Dermis microvascular lymphatic vessel endothelial cell (primary cell): ENCODE measurements at regions not wholly inside any gene's neighbourhood (a gene's known extent, or its start where the extent isn't known, plus 50 kb on each side); places are given as distances from the start of the nearest gene placed in this dataset.

Experiments
- DNase-seq, 2 donors: peaks; one replicate each; pipeline versions ENCODE4 v3.0.0 to v3.0.0-alpha.2; 2010; ENCODE audit warnings: low read depth in 2 of 2

DNA sequence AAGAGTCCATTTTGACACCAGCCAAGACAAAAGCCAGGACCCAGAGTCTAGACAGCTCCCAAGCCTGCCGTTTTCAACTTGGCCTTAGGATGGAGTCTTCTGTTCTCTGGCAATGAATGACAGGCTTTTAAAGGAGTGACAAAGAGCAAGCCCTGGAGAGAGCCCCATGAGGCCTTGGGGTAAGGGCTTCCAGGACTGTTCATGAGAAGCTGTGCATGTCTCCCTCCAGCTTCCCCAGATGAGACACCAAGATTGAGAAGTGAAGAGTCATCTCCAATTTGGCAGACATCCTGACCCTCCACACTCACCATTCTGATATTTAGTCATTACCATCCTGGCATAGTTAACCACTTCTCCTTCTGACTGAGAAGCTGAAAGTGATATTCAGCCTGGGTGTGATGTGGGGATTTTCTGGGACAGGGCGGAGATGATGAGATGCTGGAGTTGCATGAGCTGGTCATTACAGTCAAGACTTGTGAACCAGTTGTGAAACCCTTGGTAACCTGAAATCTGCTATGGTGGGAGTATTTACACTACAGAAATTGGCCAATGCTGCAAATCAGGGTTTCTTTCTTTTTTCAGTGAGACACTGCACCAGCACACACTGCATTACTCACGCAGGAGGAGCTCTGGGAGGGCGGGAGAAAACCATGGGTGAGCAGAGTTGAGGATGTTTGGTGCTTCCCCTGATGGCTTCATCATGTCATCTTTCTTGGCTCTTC, 77.8 kb downstream of the VCPKMT start:
- no peak for DNase-seq

DNA sequence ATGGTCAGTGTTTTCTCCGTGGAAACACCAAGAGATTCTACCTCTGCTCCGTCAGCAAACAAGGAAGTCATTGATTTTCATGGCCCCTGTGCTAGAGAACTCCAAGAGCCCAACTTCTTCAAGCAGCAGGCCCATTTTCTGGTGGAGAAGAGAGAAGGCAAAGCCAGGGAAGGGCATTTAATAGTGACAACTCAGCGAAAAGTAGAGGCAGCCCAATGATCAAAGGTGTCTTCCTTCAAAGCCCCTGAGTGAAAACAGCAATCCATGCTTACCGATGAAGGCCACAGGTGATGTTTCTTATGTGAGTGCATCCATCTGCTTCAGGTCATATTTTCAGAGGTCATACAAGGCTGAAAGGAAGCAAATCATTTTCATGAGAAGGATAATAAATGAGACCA, 77.3 kb downstream of the VCPKMT start:
- no peak for DNase-seq

DNA sequence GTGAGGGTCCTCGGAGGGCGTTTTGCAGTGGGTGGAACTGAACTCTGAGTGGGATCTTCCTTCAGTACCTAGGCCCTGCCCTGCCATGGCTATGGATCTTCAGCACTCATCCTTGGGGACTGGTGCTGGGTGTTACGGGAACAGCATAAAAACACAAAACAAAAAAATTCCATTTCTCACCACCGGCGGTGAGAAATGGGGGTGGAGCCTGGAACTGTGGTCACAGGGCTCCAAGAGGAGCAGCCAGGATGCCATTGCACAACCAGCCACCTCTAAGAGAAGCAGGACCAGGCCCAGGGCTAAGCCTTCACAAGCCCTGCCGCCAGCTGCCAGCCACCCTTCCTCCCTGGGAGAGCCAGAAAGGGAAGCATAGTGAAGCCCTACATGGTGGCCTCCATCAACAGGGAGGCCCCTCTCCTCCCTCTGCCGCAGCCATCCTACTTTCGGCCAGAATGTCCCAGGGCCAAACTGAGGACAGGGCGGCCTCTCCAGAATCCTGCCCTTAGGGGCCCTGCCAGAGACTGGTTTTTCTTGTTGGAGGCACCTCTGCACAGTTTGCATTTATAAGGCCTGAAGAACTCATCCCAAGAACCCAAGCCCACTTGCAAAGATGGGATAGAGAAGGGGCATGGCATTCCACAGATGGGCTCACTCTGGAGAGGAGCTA, 76.5 kb downstream of the VCPKMT start:
- DNase-seq, result no peak

DNA sequence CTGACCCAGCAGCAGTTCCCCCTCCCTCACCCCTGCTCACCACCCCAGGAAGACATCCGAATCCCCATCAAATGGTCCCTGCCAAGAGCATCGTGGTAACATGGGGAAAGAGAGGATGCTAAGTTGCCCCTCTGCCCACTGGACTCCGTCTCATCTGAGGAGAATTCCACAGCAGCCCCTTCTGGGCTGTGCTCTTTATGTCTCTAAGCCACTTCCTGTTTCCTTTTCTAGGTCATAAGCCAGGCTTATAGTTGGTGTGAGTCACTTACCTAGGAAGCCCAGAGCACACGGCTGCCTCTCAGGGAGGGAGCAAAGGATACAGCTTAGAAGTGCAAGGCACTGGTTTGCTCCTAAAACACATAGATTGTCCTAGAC, 76.0 kb downstream of the VCPKMT start:
- peak in 1 of 2 donors; percentile 85 for DNase-seq

DNA sequence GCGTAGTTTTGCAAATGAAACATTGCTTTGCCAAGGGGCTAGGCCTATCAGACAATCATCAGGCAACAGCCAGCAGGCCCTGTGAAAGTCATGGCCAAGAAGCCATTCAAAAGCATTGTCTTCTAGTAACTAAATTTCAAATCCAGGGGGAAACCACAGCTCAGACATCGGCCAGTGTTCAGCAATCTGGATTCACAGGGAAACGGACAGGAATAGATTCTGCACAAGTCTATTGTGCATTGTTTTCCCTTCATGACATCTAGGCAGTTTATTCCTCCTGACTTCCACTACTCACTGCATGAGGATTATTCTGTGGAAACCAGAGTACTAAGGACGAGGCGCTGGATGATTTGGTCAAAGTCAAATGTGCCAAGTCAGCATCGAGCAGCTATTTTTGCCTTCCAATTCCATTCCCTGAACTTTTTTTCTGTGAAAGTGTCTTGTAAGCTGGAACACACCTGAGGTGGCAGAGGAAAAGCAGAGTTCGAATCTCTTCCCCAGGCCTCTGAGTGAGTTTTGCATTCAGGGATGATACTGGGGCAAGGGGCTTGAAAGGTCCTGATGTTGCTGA, 75.4 kb downstream of the VCPKMT start:
- DNase-seq, result peak in 1 of 2 donors; percentile 63

DNA sequence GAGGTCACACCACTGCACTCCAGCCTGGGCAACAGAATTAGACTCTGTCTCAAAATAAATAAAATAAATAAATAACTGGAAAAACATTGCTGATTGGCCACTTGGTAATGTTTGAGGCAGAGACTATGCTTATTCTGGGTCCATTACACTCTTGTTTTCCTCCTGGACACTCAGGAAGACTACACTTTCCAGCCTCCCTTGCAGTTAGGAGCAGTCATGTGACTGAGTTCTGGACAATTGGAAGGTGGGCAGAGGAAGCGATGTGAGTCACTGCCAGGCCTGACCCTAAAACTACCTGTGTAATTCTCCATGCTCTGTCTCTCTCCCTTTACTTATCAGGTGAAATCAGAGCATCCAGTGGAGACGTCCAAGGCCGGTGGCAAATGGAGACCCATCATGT, 74.4 kb downstream of the VCPKMT start:
- no peak for DNase-seq

DNA sequence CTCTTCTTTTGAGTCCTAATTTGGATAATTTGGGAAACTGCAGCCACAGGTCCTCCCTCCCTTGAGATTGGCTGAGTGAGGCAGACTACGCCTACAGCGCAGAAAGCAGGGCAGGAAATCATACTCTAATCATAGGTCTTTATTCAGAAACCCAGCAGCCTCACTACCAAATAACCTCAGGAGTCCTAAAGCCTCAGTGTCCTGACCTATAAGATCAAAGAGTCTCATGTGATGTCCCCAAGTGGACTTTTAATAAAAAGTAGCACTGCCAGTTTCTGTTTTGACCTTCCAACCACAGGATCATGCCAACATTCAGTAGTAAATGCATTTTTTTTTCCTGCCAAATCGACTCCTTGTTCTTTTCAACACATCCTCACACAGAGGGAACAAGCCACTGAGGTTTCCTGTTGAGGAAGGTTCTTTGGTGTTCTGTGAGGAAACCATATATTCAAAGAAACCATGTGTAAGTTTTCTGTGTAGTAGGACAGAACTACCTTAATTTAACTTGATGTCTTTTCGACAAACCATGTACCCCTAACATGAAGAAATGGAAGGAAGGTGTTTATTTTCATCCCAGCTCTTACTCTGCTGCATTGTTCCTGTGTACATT, 72.2 kb downstream of the VCPKMT start:
- no peak for DNase-seq

DNA sequence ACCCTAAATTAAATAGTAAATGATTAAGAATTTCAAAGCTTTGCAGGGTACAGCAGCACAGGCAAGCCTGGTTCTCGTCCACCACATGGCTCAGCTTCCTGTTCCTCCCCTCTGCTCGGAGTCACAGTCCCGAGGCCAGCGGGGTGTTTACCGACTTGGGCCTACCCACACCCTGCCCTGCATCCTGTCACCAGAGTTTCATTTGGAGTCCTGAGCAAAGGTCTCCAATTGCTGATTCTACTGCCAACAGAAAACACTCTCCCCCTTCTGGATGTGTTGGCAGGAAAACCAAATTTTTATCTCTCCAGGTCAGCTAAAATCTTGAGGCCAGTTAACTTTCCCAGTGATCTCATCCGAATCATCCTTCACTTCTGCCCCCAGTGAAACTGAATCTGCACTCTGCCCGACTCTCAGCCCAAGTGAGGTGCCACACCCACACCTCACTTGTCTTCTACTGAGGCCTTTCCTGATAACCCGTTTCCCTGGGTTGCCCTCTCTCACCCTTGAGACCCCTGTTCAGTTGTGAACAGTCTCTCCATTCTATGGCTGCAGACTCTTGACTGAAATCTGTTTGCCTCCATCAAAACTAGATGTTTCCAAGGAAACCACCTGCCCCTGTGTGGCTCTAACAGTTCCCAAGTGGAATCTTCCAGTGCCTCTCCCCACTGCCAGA, 71.2 kb downstream of the VCPKMT start:
- DNase-seq, result peak; percentile 69 to 85

DNA sequence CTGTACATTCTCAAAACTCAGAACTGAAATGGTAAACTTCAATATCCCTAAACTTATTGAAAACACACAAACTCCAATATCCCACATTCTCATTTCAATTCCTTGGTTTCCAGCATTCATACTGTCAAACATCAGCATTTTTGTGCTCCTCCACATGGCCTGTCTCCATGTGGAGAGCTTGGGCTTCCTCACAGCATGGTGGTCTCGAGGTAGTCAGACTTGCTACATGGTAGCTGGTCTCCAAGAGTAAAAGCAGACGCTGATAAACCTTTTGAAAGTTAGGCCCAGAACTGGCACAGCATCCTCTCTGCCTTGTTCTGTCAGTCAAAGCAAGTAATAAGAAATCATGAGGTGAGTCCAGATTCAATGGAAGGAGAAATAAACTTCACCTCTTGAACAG, 70.5 kb downstream of the VCPKMT start:
- DNase-seq, result no peak

DNA sequence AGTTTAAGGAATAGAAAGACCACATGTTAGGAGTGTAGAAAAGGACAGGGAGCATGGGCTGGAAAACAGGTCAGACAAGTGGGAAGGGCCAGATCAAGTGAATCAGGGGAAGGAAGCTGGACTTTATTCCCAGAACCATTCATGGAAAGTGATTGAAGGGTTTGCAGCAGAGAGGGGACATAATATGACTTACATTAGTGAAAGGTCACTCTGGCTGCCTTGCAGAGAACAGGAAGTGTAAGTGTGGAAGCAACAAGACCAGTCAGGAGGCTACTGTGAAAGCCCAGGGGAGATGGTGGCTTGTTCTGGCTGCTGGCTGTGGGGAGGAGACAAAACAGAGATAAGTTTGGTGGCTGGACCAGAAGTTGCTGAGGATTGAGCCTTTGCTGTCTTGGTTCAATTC, 69.1 kb downstream of the VCPKMT start:
- DNase-seq, result peak in 1 of 2 donors; percentile 59

DNA sequence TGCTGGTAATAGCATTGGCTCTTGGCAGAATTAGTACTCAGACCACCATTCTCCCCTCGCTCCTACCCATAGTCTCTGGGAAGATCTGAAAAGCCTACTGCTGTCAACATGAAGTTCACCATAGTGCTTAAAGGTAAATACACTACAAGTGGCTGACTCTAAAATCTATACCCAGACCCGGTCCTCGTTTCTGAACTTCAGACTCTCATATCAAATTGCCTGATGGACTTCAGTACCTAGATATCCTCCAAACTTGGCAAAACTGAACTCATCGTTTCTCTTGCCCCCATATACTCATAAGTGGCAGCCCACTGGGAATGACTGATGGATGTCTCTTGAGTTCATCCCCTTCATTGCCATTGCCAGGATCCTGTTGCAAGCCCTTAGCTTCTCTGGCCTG, 67.3 kb downstream of the VCPKMT start:
- DNase-seq, result no peak

DNA sequence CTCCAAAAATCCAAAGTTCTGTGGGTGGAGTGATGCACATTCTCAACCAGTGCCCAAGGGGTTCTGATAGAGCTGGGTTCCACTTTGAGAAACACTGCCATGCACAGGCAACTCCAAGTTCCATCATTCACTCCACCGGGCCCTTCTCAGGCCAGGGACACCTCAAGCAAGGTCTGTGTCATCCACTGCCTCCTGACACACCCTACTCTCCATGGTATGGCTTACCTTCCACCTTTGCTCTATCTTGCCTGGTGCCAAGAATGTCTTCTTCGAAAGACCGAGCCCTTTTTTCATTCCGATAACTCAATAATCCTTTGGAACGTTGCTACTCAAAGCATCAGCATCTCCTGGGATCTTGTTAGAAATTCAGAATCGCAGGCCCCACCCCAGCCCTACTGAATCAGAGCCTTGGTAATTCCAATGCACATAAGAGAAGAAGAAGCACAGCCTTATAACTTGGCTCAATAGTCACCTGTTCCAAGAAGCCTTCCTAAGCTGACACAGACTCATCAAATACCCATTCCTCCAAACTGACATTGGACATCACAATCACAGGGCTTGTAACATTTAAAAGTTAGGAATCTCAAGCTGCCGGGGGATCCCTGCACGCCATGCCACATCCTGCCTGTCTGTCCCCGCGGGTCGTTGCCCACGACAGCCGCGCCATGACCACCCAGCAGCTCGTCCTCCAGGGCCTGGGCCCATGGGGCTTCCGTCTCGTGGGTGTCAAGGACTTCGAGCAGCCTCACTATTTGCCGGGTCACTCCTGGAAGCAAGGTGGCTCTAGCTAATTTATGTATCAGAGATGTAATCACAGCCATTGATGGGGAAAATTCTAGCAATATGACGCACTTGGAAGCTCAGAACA, 66.4 kb downstream of the VCPKMT start:
- DNase-seq, result no peak

DNA sequence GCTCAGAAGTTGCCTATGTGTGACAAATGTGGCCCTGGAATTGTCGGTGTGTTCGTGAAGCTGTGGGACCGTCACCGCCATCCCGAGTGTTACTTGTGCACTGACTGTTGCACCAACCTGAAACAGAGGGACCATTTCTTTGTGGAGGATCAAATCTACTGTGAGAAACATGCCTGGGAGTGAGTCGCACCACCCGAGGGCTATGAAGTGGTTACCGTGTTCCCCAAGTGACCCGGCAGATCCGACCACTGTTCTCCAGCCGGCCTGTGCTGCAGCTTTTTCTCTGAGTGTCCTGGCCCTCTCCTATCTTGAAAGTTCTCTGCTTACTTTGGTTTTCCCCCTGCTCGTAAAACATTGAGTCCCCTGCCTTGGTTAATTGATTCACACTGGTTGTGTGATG, 65.3 kb downstream of the VCPKMT start:
- no peak for DNase-seq

DNA sequence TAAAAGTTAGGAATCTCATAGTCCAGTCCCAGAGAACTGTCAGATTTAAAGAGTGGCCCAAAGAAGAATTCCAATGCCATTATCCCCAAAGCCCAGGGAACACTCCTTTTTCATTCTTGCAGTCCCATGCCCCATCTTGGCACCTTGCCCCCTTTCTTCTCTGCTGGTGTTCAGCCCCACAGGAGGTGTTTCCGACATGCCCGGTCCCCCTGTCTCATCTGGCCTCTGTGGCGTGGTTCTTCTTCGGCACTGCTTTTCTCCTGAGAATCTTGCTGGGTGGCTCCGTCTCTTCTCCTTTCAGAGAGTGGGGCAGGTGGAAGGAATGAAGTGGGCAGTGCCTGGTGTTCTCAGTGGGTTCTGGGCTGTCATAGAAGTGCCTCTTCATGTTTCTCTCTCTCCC, 64.7 kb downstream of the VCPKMT start:
- DNase-seq, result no peak

DNA sequence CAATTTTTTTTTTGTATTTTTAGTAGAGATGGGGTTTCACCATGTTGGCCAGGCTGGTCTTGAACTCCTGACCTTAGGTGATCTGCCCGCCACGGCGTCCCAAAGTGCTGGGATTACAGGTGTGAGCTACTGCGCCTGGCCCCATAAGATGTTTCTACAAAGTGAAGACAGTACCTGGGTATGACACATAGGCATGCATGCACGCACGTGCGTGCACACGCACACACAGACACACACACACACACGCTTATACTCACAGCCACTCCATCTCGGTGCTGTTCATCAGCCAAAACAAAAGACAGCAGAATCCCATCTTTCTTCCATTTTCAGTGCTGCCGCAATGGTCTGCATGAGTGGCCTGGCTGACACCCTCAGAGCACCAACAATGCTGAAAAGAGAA, 63.9 kb downstream of the VCPKMT start:
- DNase-seq, result no peak

DNA sequence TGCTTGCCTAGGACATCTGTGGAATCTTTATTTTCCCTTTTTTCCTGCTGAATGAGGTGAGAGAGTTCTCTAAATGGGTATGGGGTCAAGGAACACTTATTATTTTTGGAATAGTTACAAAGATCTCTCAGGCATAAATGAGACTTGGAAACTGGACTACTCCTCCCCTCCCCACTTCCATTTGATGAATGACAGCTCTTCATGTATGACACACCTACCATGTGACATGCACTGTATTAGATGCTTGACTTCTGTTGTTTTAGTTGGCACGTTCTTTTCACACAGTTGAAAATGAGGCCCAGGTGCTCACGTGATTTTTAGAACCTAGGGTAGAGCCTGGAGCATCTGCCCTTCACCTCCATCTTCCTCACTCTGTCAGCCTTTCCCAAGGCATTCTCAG, 62.4 kb downstream of the VCPKMT start:
- DNase-seq, result peak; percentile 54 to 69

DNA sequence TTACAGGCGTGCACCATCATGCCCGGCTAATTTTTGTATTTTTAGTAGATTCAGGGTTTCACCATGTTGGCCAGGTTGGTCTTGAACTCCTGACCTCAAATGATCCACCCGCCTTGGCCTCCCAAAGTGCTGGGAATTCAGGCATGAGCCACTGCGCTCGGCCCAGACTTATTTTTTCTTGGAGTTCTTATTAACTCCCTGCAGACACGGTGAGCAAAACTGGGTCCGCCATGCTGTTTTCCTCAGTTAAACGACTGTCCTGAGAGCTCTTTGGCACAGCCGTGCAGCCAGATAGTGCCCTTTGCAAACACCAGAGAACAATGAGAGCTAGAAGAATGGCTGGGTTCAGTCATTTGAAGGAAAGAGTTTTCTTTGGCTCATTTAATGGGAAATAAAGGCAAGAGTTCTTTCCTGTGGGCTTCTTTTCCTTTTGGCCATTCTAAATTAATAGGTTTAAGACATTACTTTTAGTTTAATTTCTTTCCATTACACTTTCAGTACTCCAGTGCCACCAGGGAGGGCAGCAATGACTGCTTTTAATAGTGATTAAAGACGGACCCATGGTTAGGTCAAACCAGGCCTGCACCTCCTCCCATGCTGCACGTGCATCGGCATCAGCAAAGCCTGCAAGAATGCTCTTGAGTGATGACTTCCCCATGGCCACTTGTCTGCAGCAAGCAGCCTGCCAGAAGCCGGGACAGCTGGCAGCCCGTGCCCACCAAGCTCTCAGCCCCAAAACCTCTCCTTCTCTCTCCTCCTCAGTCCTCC, 60.7 kb downstream of the VCPKMT start:
- no peak for DNase-seq

DNA sequence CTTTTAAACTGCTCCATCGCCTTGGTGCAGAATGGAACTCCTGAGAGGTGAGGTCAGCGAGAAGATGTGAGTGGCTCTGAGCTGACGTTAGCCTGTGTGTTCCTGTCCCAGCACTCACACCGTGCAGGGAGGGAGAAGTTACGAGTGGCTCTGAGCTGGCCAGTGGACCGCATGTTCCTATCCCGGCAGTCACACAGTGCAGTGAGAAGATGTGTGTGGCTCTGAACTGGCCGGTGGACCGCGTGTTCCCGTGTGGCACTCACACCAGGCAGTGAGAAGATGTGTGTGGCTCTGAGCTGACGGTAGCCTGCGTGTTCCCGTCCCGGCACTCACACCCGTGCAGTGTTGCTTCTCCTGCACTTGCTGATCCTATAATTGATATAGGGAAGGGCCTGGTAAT, 59.9 kb downstream of the VCPKMT start:
- no peak for DNase-seq

DNA sequence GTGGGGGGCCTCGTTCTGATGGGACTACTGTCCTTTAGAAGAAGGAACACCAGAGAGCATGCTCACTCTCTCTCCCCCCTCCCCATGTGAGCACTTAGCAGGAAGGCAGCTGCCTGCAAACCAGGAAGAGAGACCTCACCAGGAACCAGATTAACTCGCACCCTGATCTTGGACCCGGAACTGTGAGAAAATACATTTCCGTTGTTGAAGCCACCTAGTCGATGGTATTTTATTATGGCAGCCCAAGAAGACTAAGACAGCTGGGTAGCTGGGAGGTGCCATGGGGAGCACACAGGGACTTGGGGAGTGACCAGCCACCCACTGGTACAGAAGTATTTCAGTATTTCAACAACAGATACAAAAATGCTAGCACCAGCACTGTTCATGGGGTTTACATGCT, 59.0 kb downstream of the VCPKMT start:
- DNase-seq, result no peak

DNA sequence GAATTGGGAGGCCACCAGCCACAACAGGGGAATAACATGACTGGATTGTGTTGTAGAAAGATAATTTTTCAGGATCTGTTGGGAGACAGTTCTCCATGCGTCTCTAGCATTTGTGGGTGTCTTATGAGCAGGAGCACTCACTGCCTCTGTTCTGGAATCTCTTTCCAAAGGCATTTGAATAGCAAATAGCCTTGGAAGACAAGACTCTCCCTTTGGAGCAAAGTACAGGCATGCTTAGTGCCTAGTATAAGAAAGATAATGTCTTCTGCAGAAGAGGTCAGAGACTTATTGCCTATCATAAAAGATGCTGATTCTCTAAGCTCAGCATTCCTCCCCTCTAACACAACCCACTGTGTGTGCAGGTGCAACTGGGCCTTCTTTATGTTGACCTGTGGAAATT, 58.3 kb downstream of the VCPKMT start:
- no peak for DNase-seq
